HepG2 (cell line): ENCODE measurements at regions not wholly inside any gene's neighbourhood (a gene's known extent, or its start where the extent isn't known, plus 50 kb on each side); places are given as distances from the start of the nearest gene placed in this dataset.

Experiments used
- ATAC-seq: fragments of 200-7000 bp; cut with Tn5 transposase; 3 replicates; pipeline ENCODE4 v1.9.1; 2020; ENCODE audit warnings: mild to moderate bottlenecking, moderate library complexity
- BruUV-seq: library from RNA; stranded (reverse); fragments of 400-500 nt; replicated peaks from 2 replicates; lab custom pipeline; 2021; lab: Mats Ljungman, UMichigan
- CTCF ChIA-PET: fragments of 300-600 bp; formaldehyde crosslinking; extraction: SDS; loops from one replicate; lab custom pipeline; 2021; ENCODE audit warnings: low total read pairs, inconsistent platforms, low intra/inter-chr PET ratio; lab: Yijun Ruan, JAX
- POLR2A ChIA-PET: fragments of 350-600 bp; sonication (Branson Sonifier 250); formaldehyde crosslinking; loops from one replicate; lab custom pipeline; 2020; ENCODE audit warnings: antibody characterized with exemption, inconsistent platforms; lab: Yijun Ruan, JAX
- DNase-seq: peaks from one replicate; pipeline ENCODE4 v3.0.0-alpha.2; 2015; ENCODE audit warnings: low spot score
- FAIRE-seq: peaks from 3 replicates; lab custom pipeline; 2011; peaks lifted over from hg19 to GRCh38; lab: Jason Lieb, UNC
- H2AFZ ChIP-seq: one replicate; pipeline ENCODE4 v1.6.1; 2011; ENCODE audit warnings: low read length, inconsistent platforms
- H3K27ac ChIP-seq: fragments of 300-600 bp; 3 replicates; pipeline ENCODE4 v1.8.0; 2011; ENCODE audit warnings: mixed run types, mild to moderate bottlenecking, mixed read lengths, low read length, inconsistent platforms; ENCODE audit not compliant: insufficient read depth; ENCODE audit errors: extremely low read length
- H3K27me3 ChIP-seq, 2 experiments: fragments of 200-600 bp in 1 of 2; 2 replicates in 1 of 2; 3 replicates in 1 of 2; pipeline versions ENCODE4 v1.6.0 to v1.8.0; 2011; ENCODE audit warnings: low read length in 2 of 2, mild to moderate bottlenecking in 2 of 2, moderate library complexity in 2 of 2, inconsistent platforms in 1 of 2; ENCODE audit not compliant: insufficient read depth in 2 of 2, control insufficient read depth in 1 of 2
- H3K36me3 ChIP-seq, 2 experiments: fragments of 200-600 bp in 1 of 2; replicated peaks in 1 of 2; 2 replicates in 1 of 2; 3 replicates in 1 of 2; pipeline versions ENCODE4 v1.5.1 to v1.8.0; 2011; ENCODE audit warnings: low read length in 2 of 2, inconsistent platforms in 1 of 2; ENCODE audit not compliant: insufficient read depth in 2 of 2, control insufficient read depth in 1 of 2
- H3K4me1 ChIP-seq: 2 replicates; pipeline ENCODE4 v1.5.1; 2012; ENCODE audit warnings: low read length, inconsistent platforms; ENCODE audit not compliant: insufficient read depth
- H3K4me2 ChIP-seq: 2 replicates; pipeline ENCODE4 v1.6.0; 2011; ENCODE audit warnings: low read depth, low read length, inconsistent platforms
- H3K4me3 ChIP-seq, 3 experiments: fragments of 200-600 bp in 1 of 3; sonication (generic), shearing (Covaris generic) in 1 of 3; replicated peaks in 1 of 3; 2 replicates each; pipeline ENCODE4 v1.5.1; 2011 to 2016; ENCODE audit warnings: low read length in 3 of 3, inconsistent platforms in 2 of 3, low read depth in 2 of 3, mild to moderate bottlenecking in 2 of 3, control low read depth in 1 of 3, mixed read lengths in 1 of 3; ENCODE audit not compliant: insufficient read depth in 1 of 3
- H3K79me2 ChIP-seq: one replicate; pipeline ENCODE4 v1.6.1; 2011; ENCODE audit warnings: low read length, inconsistent platforms; ENCODE audit not compliant: insufficient read depth
- H3K9ac ChIP-seq: 2 replicates; pipeline ENCODE4 v1.6.0; 2011; ENCODE audit warnings: mild to moderate bottlenecking, low read depth, low read length, inconsistent platforms; ENCODE audit not compliant: insufficient read depth
- H3K9me3 ChIP-seq: 2 replicates; pipeline ENCODE4 v1.5.1; 2012; ENCODE audit warnings: mild to moderate bottlenecking, low read length
- H4K20me1 ChIP-seq: 2 replicates; pipeline ENCODE4 v1.6.0; 2011; ENCODE audit warnings: inconsistent platforms, mild to moderate bottlenecking, low read length, moderate library complexity; ENCODE audit not compliant: insufficient read depth
- AFF4 ChIP-seq: sonication (generic); formaldehyde crosslinking; IDR thresholded peaks from 2 replicates; pipeline ENCODE4 v1.4.0; 2020; ENCODE audit warnings: missing genetic modification reagents
- GLI4 ChIP-seq: sonication (generic); formaldehyde crosslinking; IDR thresholded peaks from 2 replicates; pipeline ENCODE4 v1.5.1; 2020; ENCODE audit warnings: missing genetic modification reagents, mild to moderate bottlenecking, moderate library complexity, borderline replicate concordance
- HES4 ChIP-seq: sonication (generic); formaldehyde crosslinking; IDR thresholded peaks from 2 replicates; pipeline ENCODE4 v1.9.0; 2021; ENCODE audit warnings: mild to moderate bottlenecking, missing genetic modification reagents, borderline replicate concordance
- IKZF5 ChIP-seq: IDR thresholded peaks from 2 replicates; pipeline ENCODE4 v1.6.1; 2018; ENCODE audit warnings: missing genetic modification reagents, mild to moderate bottlenecking, missing compliant biosample characterization
- KLF12 ChIP-seq: sonication (generic); formaldehyde crosslinking; IDR thresholded peaks from 2 replicates; pipeline ENCODE4 v1.4.0; 2020; ENCODE audit warnings: missing genetic modification reagents, borderline replicate concordance
- MED1 ChIP-seq: sonication (generic); formaldehyde crosslinking; IDR thresholded peaks from 2 replicates; pipeline ENCODE4 v1.4.0; 2020; ENCODE audit warnings: missing genetic modification reagents
- NFKBIZ ChIP-seq: IDR thresholded peaks from 2 replicates; pipeline ENCODE4 v1.6.1; 2018; ENCODE audit warnings: missing genetic modification reagents, missing compliant biosample characterization
- PAXIP1 ChIP-seq: sonication (generic); formaldehyde crosslinking; conservative IDR thresholded peaks from 2 replicates; pipeline ENCODE4 v1.4.0; 2020; ENCODE audit warnings: mild to moderate bottlenecking, missing genetic modification reagents, moderate library complexity
- SMC3 ChIP-seq: IDR thresholded peaks from 2 replicates; pipeline ENCODE4 v1.6.1; 2011; ENCODE audit warnings: low read length, improper control_type of control experiment
- ZNF326 ChIP-seq: sonication (generic); formaldehyde crosslinking; IDR thresholded peaks from 2 replicates; pipeline ENCODE4 v1.4.0; 2020; ENCODE audit warnings: missing genetic modification reagents, borderline replicate concordance
- ZNF484 ChIP-seq: sonication (generic); formaldehyde crosslinking; IDR thresholded peaks from 2 replicates; pipeline ENCODE4 v1.5.1; 2020; ENCODE audit warnings: mild to moderate bottlenecking, low read depth, missing genetic modification reagents, borderline replicate concordance
- ZNF562 ChIP-seq: sonication (generic); formaldehyde crosslinking; IDR thresholded peaks from 2 replicates; pipeline ENCODE4 v1.8.0; 2022; ENCODE audit warnings: missing genetic modification reagents, borderline replicate concordance
- ZNF652 ChIP-seq: IDR thresholded peaks from 2 replicates; pipeline ENCODE4 v1.6.1; 2016; ENCODE audit warnings: low read depth, borderline replicate concordance
- ZNF674 ChIP-seq: sonication (generic); formaldehyde crosslinking; IDR thresholded peaks from 2 replicates; pipeline ENCODE4 v1.5.0; 2020; ENCODE audit warnings: low read depth, mild to moderate bottlenecking, missing genetic modification reagents
- ZNF850 ChIP-seq: sonication (generic); formaldehyde crosslinking; conservative IDR thresholded peaks from 2 replicates; pipeline ENCODE4 v1.9.0; 2021; ENCODE audit warnings: mild to moderate bottlenecking, missing genetic modification reagents
- ZSCAN29 ChIP-seq: sonication (generic); formaldehyde crosslinking; conservative IDR thresholded peaks from 2 replicates; pipeline ENCODE4 v1.4.0; 2020; ENCODE audit warnings: mild to moderate bottlenecking, missing genetic modification reagents
- WGBS: methylation state at CpG from one replicate; pipeline ENCODE4 v1.1.6; 2017; ENCODE audit warnings: low lambda C conversion rate; 5-methylcytosine and 5-hydroxymethylcytosine counted together
- in situ Hi-C: cut with HindIII; loops from 2 replicates; pipeline ENCODE4 v1.10.0; 2017; ENCODE audit warnings: low pct_unique_long_range_greater_than_20kb; ENCODE audit not compliant: extremely low pct_ligation_motif_present
- intact Hi-C: fragments of 100-400 bp; cut with micrococcal nuclease; formaldehyde crosslinking; loops from one replicate; pipeline ENCODE4 v1.10.0; 2022; ENCODE audit not compliant: unreplicated experiment

GRCh38 chr13:53436396-53436795, 407.8 kb downstream of the OLFM4 start:
- no peak overlapping the region for H3K4me2 ChIP-seq
- H3K27ac ChIP-seq: no peak overlapping the region
- intact Hi-C loops (no loop called here), in situ Hi-C loops (no loop called here)
- H2AFZ ChIP-seq: no peak overlapping the region
- DNase-seq (no peak), ATAC-seq (no peak), FAIRE-seq (no peak)
- H3K27me3 ChIP-seq: no peaks in the 10 kb centered on the region
- H4K20me1 ChIP-seq: no peaks in the 10 kb centered on the region
- no peaks in the 10 kb centered on the region for H3K79me2 ChIP-seq
- TF ChIP-seq NFKBIZ (no peak), GLI4 (CRISPR knock-in tag) (no peak), ZNF484 (CRISPR knock-in tag) (no peak), ZNF850 (CRISPR knock-in tag) (no peak), ZNF562 (CRISPR knock-in tag) (no peak), KLF12 (CRISPR knock-in tag) (no peak), PAXIP1 (CRISPR knock-in tag) (no peak), SMC3 (no peak), AFF4 (no peak), ZNF326 (CRISPR knock-in tag) (no peak), HES4 (CRISPR knock-in tag) (no peak), ZSCAN29 (CRISPR knock-in tag) (no peak), ZNF652 (no peak), MED1 (CRISPR knock-in tag) (no peak), ZNF674 (CRISPR knock-in tag) (no peak), IKZF5 (CRISPR knock-in tag) (no peak)
- POLR2A ChIA-PET: no interaction called here
- H3K4me3 ChIP-seq: no peak overlapping the region
- H3K4me1 ChIP-seq: no peaks in the 10 kb centered on the region
- CTCF ChIA-PET: no interaction called here
- no peak overlapping the region for H3K9ac ChIP-seq
- H3K9me3 ChIP-seq: peaks cover 67% of the 10 kb centered on the region
- no TSS peak for BruUV-seq
- WGBS: 11% methylated on average over 3 of the region's 3 CpGs
- H3K36me3 ChIP-seq: no peaks in the 10 kb centered on the region
